ENCODE measurements at regions not wholly inside any gene's neighbourhood (a gene's known extent, or its start where the extent isn't known, plus 50 kb on each side); places are given as distances from the start of the nearest gene placed in this dataset.

- no peak for TF ChIP-seq CTCF (IDR thresholded peaks at IDR 0.05)
- TF ChIP-seq ZFX (IDR thresholded peaks at IDR 0.05; ENCODE audit: borderline replicate concordance), result no peak
- no peak overlapping the region for H3K27ac ChIP-seq
These were observed 169.4 kb upstream of the EEPD1 start for GRCh38 chr7:35983626-35984025.

- TF ChIP-seq CTCF (IDR thresholded peaks at IDR 0.05) (peak; percentile 96), ZFX (IDR thresholded peaks at IDR 0.05; ENCODE audit: borderline replicate concordance) (no peak)
- no peak overlapping the region for H3K27ac ChIP-seq
These were observed 167.8 kb upstream of the EEPD1 start for GRCh38 chr7:35985126-35985754.

- no peak for TF ChIP-seq CTCF (IDR thresholded peaks at IDR 0.05)
- no peak for TF ChIP-seq ZFX (IDR thresholded peaks at IDR 0.05; ENCODE audit: borderline replicate concordance)
- no peak overlapping the region for H3K27ac ChIP-seq
These were observed 166.0 kb upstream of the EEPD1 start for GRCh38 chr7:35987016-35987415.

- H3K27ac ChIP-seq, result no peak overlapping the region
- TF ChIP-seq ZFX (IDR thresholded peaks at IDR 0.05; ENCODE audit: borderline replicate concordance) (no peak), CTCF (IDR thresholded peaks at IDR 0.05) (no peak)
These were observed 164.9 kb upstream of the EEPD1 start for GRCh38 chr7:35988105-35988504.

- H3K27ac ChIP-seq, result no peak overlapping the region; the same call in 1 of the 2 replicates
- no peak for TF ChIP-seq ZFX (IDR thresholded peaks at IDR 0.05; ENCODE audit: borderline replicate concordance)
These were observed 164.2 kb upstream of the EEPD1 start for GRCh38 chr7:35988818-35989217.

- no peak for TF ChIP-seq ZFX (IDR thresholded peaks at IDR 0.05; ENCODE audit: borderline replicate concordance)
- no peak for TF ChIP-seq CTCF (IDR thresholded peaks at IDR 0.05)
- no peak overlapping the region for H3K27ac ChIP-seq
These were observed 161.4 kb upstream of the EEPD1 start for GRCh38 chr7:35991511-35992232.

GRCh38 chr7:35992436-35992835 is 160.6 kb upstream of the EEPD1 start:
- no peak overlapping the region for H3K27ac ChIP-seq
- no peak for TF ChIP-seq CTCF (IDR thresholded peaks at IDR 0.05)
- TF ChIP-seq ZFX (IDR thresholded peaks at IDR 0.05; ENCODE audit: borderline replicate concordance), result no peak

Measured in 22Rv1 (cell line).